GM18498 (cell line): ENCODE measurements at regions not wholly inside any gene's neighbourhood (a gene's known extent, or its start where the extent isn't known, plus 50 kb on each side); places are given as distances from the start of the nearest gene placed in this dataset.

Source experiments
- ATAC-seq: cut with Tn5 transposase; IDR thresholded peaks from one replicate; pipeline ENCODE4 v1.9.1; 2021; ENCODE audit warnings: mild to moderate bottlenecking, moderate library complexity; ENCODE audit not compliant: unreplicated experiment

DNA sequence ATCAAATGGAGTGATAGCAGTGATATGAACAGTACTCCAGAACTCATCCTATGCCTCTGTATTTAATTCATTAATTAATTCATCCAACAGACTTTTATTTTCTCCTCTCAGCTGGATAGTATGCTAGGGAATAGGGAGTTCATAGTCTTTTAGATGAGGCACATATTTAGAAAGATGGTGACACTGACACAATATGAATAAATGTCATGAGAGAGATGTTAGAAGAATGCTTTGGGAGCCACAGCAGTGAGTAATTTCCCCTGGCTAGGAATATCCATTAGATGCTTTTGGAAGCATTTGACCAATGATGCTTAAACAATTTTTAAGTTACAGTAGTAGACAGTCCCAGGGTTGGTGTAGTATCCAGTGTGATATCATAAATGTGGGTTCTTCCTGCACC lies 428.7 kb upstream of the SGCD start:
- no peak for ATAC-seq

DNA sequence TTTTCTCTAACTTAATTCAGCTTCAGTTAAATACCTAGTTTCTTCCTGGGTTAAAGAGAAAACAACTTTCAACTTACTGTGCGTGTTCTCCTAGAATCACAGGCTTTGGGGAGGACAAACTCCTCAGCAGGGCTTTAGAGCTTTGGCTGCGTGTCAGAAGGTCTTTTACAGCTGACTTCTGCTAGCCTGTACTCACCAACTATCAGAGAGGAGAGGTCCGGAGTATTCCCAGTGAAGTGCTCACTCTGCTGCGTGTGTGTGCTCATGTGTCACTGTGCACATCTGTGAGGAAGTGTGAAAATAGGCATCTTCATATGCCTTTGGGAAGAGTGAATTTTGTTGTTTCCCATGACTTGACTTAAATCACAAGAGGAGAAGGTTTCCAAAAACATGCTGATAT lies 423.2 kb upstream of the SGCD start:
- ATAC-seq: no peak

DNA sequence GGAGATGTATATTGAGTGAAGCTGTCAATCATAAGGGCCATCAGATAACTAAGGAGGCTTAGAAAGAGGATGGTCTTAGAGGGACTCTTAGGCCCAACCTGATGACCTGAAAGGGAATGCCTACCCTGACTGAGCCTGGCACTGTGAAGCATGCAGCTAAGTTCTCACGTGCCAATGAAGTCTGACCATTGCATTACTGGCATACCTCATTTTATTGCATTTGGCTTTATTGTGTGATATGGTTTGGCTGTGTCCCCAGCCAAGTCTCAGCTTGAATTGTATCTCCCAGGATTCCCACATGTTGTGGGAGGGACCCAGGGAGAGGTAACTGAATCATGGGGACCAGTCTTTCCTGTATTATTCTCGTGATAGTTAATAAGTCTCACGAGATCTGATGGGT lies 421.6 kb upstream of the SGCD start:
- ATAC-seq: no peak

DNA sequence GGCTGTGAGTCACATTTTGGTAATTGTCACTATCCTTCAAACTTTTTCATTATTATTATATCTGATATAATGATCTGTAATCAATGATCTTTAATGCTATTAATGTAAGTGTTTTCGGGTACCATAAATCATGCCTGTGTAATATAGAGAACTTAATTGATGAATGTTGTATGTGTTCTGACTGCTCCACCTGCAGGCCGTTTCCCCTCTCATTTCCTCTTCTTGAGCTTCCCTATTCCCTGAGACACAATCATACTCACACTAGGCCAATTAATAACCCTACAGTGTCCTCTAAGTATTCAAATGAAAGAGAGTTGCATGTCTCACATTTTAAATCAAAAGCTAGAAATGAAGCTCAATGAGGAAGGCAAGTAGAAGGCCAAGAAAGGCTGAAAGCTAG lies 420.9 kb upstream of the SGCD start:
- ATAC-seq: no peak

DNA sequence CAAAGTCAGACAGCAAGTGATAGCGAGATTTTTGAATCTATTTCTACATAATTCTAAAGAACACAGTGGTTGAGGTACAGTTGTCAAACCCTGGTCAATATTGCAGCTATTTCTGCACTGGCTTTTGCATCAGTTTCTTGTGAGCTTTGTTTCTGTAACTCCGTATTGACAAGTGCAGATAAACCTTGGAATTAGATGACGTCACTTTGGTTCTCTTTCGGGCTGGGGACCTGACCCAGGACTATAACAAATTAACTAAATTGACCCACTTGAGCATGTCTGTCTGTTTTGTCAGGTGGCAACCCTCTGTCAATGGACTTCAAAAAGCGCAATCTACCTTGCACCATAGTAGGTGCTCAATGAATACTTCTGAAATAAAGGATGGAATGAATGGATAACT lies 418.4 kb upstream of the SGCD start:
- ATAC-seq: no peak

DNA sequence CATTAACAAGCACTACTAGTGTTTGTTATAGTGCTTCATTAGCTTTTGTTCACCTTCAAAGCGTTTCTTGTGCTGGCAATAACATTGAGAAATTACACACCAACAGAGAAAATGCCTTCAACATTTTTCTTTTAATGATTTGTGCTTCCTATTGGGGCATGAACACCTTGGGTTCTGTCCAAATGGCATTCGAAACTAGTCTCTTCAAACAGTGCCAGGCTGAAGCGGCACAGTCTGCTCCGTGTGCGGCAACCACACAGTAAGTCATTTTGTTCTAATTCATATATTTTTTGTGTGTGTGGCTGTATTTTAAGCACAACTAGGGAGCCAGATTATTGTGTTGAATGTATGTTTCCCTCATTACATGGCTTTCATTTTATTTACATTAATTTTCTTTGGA lies 414.7 kb upstream of the SGCD start:
- no peak for ATAC-seq

DNA sequence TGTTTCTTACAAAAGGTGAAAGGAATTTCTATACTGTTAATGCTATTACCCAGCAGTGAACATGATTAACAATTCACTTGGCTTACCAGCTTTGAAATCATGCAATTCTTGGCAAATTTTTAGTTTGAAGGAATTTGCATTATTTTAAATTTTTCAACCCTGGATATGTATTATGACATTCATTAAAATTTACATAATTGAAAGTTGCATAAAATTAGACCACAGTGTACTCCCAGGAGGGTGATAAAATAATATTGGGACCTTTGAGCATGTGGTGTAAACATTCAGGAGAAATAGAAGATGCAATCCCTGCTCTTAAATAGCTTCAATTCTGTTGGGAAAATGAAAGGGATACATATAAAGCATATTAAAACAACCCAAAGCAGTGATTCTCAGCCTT lies 412.2 kb upstream of the SGCD start:
- no peak for ATAC-seq

DNA sequence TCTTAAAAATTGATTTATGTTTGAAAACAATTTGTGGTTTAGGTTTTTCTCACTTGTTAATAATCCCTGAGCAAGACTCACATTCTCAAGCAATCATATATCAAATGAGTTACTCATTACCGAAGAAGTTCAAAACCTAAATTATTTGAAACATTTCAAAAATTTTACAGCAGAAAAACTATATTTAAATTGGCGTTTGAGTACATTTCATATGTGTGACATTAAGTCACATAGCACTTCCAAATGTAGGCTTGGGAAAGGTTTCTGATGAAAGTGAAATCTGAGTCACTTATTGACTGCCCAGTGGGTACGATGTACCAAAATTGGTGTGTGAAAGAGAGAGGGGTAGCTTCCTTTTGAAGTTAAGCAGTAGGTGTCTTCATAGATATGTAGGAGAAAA lies 411.4 kb upstream of the SGCD start:
- ATAC-seq: no peak

DNA sequence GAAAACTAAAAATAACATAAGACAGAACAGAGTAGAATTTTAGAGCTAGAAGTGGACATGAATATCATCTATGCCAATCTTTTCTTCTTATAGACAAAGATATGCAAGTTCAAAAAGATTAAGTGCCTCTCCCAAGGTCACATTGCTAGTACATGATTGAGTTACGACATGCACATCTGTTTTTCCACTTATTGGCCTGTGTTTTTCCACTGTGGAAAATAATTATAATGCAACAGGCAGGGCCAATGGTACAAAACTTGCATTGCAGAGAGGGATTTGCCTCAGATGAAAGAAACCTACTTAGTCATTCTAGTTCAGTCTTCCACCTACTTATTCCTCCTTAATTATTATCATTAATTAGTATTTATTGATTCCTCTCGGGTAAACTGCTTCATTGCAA lies 407.8 kb upstream of the SGCD start:
- ATAC-seq: no peak

DNA sequence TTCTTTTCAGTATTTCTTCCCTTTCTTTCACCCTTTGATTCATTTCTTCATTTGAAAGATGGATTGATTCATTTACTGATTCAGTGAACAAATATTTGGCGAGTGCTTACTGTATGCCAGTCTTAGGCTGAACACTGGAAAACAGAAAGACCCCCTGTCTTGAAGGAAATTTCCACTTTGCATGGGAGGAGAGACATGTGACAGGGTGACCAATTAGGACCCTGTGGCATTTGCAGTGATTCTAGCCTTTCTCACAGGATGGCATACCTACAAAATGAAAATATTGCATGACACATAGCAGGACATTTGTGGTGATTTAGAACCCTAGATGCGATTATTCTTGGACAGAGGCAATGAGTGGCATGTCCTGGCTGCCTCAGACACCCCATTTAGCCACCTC lies 407.2 kb upstream of the SGCD start:
- ATAC-seq: no peak

DNA sequence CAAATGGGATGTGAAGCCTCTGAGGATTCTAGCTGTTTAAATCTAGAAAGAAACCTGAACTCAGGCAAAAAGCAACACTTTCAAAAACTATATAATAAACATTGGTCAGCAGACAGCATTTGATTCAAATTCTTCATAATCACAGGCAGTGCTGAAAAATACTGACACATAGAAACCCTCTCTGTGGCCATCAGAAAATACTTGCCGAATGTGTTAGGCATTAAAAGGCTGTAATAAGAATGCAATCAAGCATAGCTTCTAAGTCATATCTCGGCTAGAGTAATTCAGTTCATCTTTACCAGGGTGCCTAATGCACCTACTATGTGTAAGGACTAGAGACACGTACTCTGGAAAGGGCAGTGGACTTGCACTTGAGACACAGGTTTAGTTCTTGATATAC lies 405.3 kb upstream of the SGCD start:
- ATAC-seq: no peak

DNA sequence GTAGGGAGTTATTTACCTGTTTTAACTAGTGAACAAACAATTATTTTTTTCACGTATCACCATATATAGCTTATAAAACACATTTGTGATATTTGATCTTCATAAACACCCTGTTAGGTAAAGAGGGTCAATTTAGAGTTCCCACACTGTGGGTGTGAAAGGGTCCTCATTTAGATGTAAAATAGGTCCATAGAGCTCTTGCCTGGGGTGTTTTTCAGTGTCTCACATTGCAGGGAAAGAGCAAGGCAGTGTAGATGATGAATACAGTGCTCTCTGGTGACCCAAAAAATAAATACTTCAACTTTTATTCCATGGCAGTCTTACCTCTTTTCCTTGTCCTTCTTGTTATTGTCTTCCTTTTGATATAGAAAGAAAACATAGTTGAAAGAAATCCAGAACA lies 403.2 kb upstream of the SGCD start:
- no peak for ATAC-seq

DNA sequence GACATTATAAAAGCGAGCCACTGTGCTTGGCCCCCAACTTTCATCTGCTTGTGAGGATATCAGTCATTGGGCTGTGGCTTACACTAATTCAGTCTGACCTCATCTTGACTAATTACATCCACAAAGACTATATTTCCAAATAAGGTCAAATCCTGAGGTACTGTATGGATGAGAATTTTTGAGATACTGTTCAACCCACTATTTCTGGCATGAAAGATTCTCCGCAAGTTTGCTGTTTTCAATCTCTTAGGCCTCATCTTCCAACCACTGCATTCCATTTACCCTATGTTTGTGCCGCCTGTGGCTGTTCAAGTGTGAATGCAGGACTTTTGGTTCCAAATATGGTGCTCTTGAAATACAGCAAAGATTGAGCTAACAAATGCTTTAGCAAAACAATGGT lies 400.9 kb upstream of the SGCD start:
- no peak for ATAC-seq

DNA sequence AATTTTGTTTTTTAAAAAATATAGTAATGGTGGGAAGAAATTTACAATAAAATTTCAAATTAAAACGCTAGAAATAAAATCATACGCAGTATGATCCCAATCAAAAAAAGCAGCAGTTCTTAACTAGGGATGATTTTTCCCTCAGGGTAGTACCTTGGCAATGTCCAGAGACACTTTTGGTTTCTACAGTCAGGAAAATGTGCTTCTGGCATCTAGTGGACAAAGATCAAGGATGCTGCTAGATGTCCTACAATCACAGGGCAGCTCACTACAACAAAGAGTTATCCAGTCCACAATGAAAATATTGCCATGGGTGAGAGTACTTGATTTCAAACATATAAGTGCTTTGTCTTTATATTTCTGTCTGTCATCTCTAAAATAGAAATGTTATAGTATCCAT lies 400.2 kb upstream of the SGCD start:
- no peak for ATAC-seq

DNA sequence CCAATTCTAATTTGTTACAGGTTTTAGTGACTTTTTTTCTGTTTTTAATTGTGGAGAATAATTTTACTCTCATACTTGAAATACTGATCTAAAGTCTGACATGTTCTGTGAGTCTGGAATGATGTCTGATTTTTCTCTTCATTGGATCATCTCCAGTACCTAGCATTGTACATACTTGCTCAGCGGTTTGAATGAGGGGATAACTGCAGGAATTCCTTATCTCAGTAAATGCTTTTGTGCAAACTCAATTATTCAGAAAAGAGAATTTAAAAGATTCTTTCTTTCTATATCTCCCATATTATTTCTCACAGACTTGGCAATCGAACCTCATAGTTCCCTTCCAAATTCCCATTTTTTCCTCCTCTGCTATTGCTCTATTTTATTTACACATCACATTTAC lies 397.9 kb upstream of the SGCD start:
- ATAC-seq: no peak

DNA sequence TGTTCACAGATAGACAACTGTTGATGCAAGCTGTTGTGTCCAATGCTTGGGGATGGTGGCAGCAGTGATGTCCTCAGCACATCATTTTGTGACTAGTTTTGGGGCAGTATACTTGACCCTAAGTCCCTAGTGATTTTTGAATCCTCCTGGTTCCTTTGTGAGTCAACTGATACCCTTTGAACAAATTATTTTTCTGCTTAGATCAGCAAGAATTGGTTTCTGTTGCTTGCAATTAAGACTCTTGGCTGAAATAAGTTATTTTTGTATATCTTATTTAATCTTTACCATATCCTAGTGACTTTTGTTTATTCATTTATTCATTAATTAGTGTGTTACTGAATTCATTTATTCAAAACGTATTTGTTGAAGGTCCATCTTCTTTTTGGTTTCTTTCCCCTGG lies 392.0 kb upstream of the SGCD start:
- ATAC-seq: no peak

DNA sequence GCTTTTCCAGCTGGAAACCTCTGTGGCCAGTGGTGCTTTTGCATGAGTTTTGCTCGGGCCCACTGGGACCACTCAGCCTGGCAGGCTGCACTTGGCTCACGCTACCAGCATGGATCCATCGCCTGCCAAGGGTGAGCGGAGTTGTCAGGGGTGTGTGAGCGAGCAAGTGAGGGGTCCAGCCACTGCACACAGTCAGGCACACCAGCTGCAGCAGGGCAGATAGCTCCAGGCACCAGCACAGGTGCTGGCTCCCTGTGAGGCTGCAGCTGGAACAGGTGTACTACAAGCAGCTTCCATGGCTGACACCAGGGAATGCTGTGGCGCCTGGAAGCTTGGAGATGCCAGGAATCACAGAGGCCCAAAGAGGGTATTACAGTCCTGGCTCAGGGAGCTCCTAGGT lies 391.2 kb upstream of the SGCD start:
- no peak for ATAC-seq

DNA sequence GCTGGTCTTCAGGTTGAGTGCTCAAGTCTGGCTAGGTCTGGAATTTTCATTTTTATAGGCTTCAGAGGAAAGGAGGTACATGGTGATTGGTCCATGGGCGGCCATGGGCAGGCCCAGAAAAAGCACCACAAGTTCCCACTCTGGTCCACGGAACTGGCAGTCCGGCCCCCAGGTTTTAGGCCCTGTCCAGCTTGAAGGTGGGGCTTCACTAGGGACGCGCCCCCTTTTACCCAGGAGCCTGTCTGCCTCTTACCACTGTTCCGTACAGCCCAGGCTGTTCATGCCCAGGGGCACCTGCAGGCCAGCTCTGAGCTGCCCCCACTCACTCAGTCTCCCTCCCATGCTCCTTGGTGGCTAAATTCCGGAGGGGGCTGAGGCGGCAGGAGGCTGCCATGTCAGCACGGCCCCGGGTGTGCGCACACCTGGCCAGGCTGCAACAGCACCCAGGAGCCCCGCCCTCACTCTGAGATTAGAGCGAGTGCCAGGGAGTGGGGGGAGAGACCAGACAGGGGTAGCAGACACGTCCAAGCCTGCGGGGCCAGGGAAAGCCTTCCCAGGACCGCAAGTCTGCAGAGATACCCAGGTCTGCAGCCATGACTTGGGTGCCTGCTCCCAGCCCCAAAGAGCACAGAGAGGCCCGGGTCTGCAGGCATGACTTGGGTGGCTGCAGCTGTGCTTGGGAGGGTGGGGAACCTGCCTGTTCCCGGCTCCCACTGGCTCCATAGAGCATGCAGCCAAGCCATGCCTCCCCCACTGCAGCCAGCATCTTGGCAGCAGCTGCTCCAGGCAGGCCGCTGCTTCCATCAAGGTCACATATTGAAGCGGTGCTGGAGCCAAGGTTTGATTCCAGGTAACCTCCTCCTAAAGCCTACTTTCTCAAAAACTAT lies 390.2 kb upstream of the SGCD start:
- no peak for ATAC-seq

DNA sequence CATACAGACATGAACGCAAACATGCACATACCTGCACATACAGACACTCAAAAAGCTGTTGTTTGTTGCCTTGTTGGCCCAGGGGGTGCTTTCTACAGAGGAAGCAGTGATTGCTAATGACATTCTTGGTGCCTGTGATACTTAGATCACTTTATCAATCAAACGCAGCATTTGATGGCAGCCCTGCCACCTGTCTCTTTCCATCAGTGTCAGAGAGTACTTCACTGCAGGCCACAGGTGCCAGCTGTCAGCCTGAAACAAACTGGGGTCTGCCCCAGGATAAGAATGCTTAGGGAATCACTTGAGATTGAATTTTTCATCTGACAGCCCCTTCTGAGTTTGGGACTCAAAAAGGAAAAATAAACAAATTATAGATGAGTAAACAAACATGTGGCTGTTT lies 388.9 kb upstream of the SGCD start:
- no peak for ATAC-seq

DNA sequence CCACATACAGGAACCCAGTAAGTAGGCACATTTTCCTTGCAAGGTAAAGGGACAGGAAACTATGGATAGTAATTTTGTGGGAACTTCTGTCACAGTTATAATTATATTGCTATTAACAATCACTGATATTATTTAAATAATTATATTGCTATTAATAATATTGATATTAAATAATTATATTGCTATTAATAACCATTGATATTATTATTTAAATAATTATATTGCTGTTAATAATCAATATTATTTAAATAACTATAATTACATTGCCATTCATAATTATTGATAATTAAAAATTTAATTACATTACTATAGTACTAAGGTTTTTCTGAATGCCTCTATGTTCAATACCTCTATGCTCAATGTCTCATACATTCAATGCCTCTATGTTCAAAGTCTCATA lies 385.6 kb upstream of the SGCD start:
- ATAC-seq: no peak

DNA sequence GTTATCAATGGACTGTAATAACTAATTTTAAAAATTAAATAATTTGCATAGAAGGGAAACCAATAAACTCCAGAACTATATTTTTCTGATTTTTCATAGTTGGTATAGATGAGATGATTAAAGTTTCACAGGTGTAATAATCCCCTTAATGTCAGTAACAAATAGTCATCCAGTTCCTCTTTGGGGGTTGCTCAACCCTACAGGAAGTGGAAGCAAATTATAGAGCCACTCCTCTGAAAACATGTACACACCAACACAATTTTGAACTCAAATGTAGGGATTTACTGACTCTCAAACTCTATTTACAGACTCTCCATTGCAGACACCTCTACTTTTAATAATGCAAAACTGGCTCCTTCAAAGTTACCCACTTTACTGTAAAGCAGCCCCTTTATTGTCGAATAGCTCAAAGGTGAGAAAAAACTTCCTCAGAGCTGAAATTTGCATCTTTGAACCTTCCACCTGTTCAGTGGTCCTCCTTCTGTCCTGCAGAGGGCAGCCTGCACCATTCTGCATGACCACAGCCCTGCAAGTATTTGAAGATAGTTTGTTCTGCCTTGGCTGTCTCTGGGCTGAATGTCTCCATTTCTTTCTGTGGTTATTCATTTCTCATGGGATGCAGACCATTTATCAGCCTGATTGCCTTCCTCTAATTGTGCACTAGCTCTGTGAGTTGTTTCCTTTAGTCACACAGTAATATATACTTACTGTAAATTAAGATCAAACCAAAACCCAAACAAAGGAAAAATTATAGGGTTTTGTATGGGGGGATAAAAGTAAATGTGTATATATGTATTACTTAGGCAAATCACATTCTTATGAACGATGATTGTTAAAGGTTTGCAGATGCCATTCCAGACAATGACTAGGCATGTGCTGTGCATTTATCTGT lies 383.2 kb upstream of the SGCD start:
- ATAC-seq: peak; percentile 95

DNA sequence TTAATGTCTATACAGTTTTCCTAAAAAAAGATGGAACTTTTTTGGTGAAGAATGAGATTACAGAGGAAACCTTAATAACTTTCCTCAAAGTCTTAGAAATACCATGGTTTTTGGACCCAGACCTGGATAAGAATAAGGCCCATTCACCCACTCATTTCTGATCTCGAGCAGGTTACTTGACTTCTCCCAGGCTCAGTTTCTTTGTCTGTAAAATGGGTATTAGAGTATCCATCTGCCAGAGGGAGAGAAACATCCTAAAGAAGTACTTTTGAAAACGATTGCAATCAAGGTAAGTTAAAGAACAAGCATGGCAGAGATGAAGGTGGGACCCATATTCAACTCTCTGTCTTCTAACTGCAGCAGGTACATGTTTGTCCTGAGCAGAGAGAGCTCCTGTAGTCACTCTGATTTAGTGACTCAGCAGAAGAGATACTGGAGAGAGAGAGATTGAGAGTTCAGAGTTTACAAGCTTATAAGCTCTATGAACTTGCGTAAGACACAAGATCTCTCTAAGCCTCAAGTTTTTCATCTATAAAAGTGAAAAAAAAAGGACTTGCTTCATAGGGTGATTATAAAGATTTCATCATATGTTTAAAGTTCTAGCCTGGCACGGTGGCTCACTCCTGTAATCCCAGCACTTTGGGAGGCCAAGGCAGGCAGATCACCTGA lies 379.4 kb upstream of the SGCD start:
- no peak for ATAC-seq
